Lower leg skin (tissue), 3 donors: ENCODE measurements at regions not wholly inside any gene's neighbourhood (a gene's known extent, or its start where the extent isn't known, plus 50 kb on each side); places are given as distances from the start of the nearest gene placed in this dataset.

Source experiments
- CTCF ChIP-seq, 3 donors: fragments of 450-650 bp; IDR thresholded peaks; one replicate each; pipeline ENCODE4 v1.5.1; 2016; ENCODE audit warnings: antibody characterized with exemption in 3 of 3, mild to moderate bottlenecking in 3 of 3, moderate library complexity in 2 of 3
- POLR2A ChIP-seq, 2 donors: fragments of 450-650 bp; IDR thresholded peaks; one replicate each; pipeline ENCODE4 v1.6.1; 2016 to 2017; ENCODE audit warnings: antibody characterized with exemption in 2 of 2, mild to moderate bottlenecking in 1 of 2, moderate library complexity in 1 of 2

GRCh38 chr14:22477569-22478194 lies 111.3 kb downstream of the DAD1 start:
- TF ChIP-seq CTCF (IDR thresholded peaks at IDR 0.05) (no peak), POLR2A (IDR thresholded peaks at IDR 0.05) (no peak)
